HL-60 (cell line): ENCODE measurements at regions not wholly inside any gene's neighbourhood (a gene's known extent, or its start where the extent isn't known, plus 50 kb on each side); places are given as distances from the start of the nearest gene placed in this dataset.

ENCODE experiments used
- GABPA ChIP-seq: IDR thresholded peaks from 2 replicates; pipeline ENCODE4 v1.6.1; 2012; ENCODE audit warnings: low read depth
- POLR2AphosphoS5 ChIP-seq: IDR thresholded peaks from 2 replicates; pipeline ENCODE4 v1.6.1; 2012; ENCODE audit warnings: low read depth
- TF ChIP-seq, protein P1 (sequence below): IDR thresholded peaks from one replicate; pipeline ENCODE4 v1.5.1; 2011; ENCODE audit warnings: low read length, control low read depth, inconsistent platforms; ENCODE audit not compliant: insufficient read depth
- TF ChIP-seq, protein P2 (sequence below): IDR thresholded peaks from 2 replicates; pipeline ENCODE4 v1.6.1; 2012; ENCODE audit warnings: low read depth; ENCODE audit not compliant: insufficient replicate concordance

- TF ChIP-seq, protein P1, sequence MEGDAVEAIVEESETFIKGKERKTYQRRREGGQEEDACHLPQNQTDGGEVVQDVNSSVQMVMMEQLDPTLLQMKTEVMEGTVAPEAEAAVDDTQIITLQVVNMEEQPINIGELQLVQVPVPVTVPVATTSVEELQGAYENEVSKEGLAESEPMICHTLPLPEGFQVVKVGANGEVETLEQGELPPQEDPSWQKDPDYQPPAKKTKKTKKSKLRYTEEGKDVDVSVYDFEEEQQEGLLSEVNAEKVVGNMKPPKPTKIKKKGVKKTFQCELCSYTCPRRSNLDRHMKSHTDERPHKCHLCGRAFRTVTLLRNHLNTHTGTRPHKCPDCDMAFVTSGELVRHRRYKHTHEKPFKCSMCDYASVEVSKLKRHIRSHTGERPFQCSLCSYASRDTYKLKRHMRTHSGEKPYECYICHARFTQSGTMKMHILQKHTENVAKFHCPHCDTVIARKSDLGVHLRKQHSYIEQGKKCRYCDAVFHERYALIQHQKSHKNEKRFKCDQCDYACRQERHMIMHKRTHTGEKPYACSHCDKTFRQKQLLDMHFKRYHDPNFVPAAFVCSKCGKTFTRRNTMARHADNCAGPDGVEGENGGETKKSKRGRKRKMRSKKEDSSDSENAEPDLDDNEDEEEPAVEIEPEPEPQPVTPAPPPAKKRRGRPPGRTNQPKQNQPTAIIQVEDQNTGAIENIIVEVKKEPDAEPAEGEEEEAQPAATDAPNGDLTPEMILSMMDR = no peak
- no peak for TF ChIP-seq POLR2AphosphoS5
- TF ChIP-seq, protein P2, sequence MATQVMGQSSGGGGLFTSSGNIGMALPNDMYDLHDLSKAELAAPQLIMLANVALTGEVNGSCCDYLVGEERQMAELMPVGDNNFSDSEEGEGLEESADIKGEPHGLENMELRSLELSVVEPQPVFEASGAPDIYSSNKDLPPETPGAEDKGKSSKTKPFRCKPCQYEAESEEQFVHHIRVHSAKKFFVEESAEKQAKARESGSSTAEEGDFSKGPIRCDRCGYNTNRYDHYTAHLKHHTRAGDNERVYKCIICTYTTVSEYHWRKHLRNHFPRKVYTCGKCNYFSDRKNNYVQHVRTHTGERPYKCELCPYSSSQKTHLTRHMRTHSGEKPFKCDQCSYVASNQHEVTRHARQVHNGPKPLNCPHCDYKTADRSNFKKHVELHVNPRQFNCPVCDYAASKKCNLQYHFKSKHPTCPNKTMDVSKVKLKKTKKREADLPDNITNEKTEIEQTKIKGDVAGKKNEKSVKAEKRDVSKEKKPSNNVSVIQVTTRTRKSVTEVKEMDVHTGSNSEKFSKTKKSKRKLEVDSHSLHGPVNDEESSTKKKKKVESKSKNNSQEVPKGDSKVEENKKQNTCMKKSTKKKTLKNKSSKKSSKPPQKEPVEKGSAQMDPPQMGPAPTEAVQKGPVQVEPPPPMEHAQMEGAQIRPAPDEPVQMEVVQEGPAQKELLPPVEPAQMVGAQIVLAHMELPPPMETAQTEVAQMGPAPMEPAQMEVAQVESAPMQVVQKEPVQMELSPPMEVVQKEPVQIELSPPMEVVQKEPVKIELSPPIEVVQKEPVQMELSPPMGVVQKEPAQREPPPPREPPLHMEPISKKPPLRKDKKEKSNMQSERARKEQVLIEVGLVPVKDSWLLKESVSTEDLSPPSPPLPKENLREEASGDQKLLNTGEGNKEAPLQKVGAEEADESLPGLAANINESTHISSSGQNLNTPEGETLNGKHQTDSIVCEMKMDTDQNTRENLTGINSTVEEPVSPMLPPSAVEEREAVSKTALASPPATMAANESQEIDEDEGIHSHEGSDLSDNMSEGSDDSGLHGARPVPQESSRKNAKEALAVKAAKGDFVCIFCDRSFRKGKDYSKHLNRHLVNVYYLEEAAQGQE = no peak
- no peak for TF ChIP-seq GABPA
These were observed 496.2 kb upstream of the RGS18 start for GRCh38 chr1:191662051-191662450.
